ENCODE measurements at regions not wholly inside any gene's neighbourhood (a gene's known extent, or its start where the extent isn't known, plus 50 kb on each side); places are given as distances from the start of the nearest gene placed in this dataset.

- H2AFZ ChIP-seq (ENCODE audit: low read depth, low read length), result no peak overlapping the region
- no peaks in the 10 kb centered on the region for H3K36me3 ChIP-seq (ENCODE audit: control insufficient read depth in 1 of 2, insufficient read depth in 2 of 2, low read depth in 1 of 2, low read length in 2 of 2)
- H2BK120ac ChIP-seq (ENCODE audit: low read depth, low read length), result no peak overlapping the region
- no peaks in the 10 kb centered on the region for H3K79me1 ChIP-seq (replicated peaks; ENCODE audit: low read length, poor library complexity, severe bottlenecking)
- H4K8ac ChIP-seq (ENCODE audit: low read length), result no peak overlapping the region
- DNase-seq, result no peak
- H3K23ac ChIP-seq (ENCODE audit: low read length in 2 of 2), result no peak overlapping the region
- H2AK5ac ChIP-seq (ENCODE audit: low read length, severe bottlenecking), result no peak overlapping the region
- no peak overlapping the region for H3K14ac ChIP-seq (ENCODE audit: low read length in 2 of 2)
- H3K9me3 ChIP-seq (ENCODE audit: control insufficient read depth, low read length), result peaks cover 3% of the 10 kb centered on the region
- H3K4ac ChIP-seq (ENCODE audit: low read depth in 1 of 2, low read length in 2 of 2), result no peak overlapping the region
- WGBS, result 86% methylated on average over 5 of the region's 5 CpGs
- no peak overlapping the region for H3K4me3 ChIP-seq (ENCODE audit: insufficient read depth in 1 of 2, low read depth in 1 of 2, low read length in 2 of 2)
- H3K27me3 ChIP-seq (ENCODE audit: control insufficient read depth in 1 of 2, insufficient read depth in 1 of 2, low read length in 2 of 2), result no peaks in the 10 kb centered on the region
- H3K27ac ChIP-seq (ENCODE audit: low read length, poor library complexity, severe bottlenecking), result no peak overlapping the region
- no peaks in the 10 kb centered on the region for H3K4me1 ChIP-seq (ENCODE audit: control insufficient read depth, insufficient read depth, low read depth, low read length)
- H3K4me2 ChIP-seq (ENCODE audit: low read length, poor library complexity, severe bottlenecking), result no peak overlapping the region
- no peak overlapping the region for H2BK5ac ChIP-seq (ENCODE audit: low read depth, low read length, poor library complexity, severe bottlenecking)
- no peak overlapping the region for H4K91ac ChIP-seq (ENCODE audit: low read length)
- H2BK12ac ChIP-seq (ENCODE audit: low read length in 2 of 2), result no peak overlapping the region
- peak overlapping the region; percentile 42 for H3K9ac ChIP-seq (ENCODE audit: low read length)
- H2BK15ac ChIP-seq (ENCODE audit: low read depth, poor library complexity, severe bottlenecking), result no peak overlapping the region
- no peak overlapping the region for H3K18ac ChIP-seq (ENCODE audit: low read depth in 1 of 2, low read length in 2 of 2)
Measured at GRCh38 chr6:159577564-159577963, 115.5 kb downstream of the SOD2 start.

DNA sequence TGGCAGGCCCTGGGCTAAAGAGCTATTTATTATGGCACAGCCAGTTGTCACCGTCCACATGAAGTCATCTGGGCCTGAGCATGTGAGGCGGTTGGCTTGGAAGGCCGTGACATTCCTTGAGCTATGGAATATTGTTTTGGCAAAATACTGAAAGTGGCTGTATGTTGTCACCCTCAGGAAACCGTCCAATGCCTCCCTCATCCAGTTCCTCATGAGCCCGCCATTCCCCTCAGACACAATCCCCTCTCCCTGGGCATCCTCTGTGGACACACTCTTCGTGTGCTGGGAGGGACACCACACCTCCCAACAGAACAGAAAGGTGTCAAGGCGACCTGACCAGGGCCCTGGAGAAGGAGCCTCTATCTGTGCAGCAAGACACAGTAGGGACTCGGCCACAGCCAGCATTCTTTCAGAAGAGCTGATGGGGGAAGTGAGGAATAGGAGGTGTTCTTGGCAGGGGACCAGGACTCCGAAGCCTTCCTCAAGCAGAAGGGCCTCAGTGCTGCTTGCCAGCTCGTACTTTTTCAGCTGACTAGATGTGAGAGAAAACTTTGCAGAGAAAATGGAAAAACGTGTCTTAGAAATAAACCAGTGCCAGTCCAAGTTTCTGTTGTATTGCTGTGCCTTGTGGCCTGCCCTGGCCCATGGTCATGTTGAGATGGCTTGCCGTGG is 120.5 kb downstream of the SOD2 start:
- Histone ChIP-seq H3K36me3 (ENCODE audit: control insufficient read depth in 1 of 2, insufficient read depth in 2 of 2, low read depth in 1 of 2, low read length in 2 of 2) (no peaks in the 10 kb centered on the region), H3K27me3 (ENCODE audit: control insufficient read depth in 1 of 2, insufficient read depth in 1 of 2, low read length in 2 of 2) (no peaks in the 10 kb centered on the region), H3K4ac (ENCODE audit: low read depth in 1 of 2, low read length in 2 of 2) (no peak overlapping the region), H3K9ac (ENCODE audit: low read length) (no peak overlapping the region), H3K14ac (ENCODE audit: low read length in 2 of 2) (no peak overlapping the region), H2AK5ac (ENCODE audit: low read length, severe bottlenecking) (no peak overlapping the region), H3K18ac (ENCODE audit: low read depth in 1 of 2, low read length in 2 of 2) (no peak overlapping the region), H2BK12ac (ENCODE audit: low read length in 2 of 2) (no peak overlapping the region), H3K4me2 (ENCODE audit: low read length, poor library complexity, severe bottlenecking) (no peak overlapping the region), H3K4me1 (ENCODE audit: control insufficient read depth, insufficient read depth, low read depth, low read length) (no peaks in the 10 kb centered on the region), H4K91ac (ENCODE audit: low read length) (no peak overlapping the region), H3K4me3 (ENCODE audit: insufficient read depth in 1 of 2, low read depth in 1 of 2, low read length in 2 of 2) (no peak overlapping the region), H3K23ac (ENCODE audit: low read length in 2 of 2) (no peak overlapping the region), H2BK5ac (ENCODE audit: low read depth, low read length, poor library complexity, severe bottlenecking) (no peak overlapping the region), H4K8ac (ENCODE audit: low read length) (no peak overlapping the region), H3K79me1 (replicated peaks; ENCODE audit: low read length, poor library complexity, severe bottlenecking) (no peaks in the 10 kb centered on the region), H2BK120ac (ENCODE audit: low read depth, low read length) (no peak overlapping the region), H3K27ac (ENCODE audit: low read length, poor library complexity, severe bottlenecking) (no peak overlapping the region), H3K9me3 (ENCODE audit: control insufficient read depth, low read length) (peaks cover 26% of the 10 kb centered on the region), H2AFZ (ENCODE audit: low read depth, low read length) (no peak overlapping the region), H2BK15ac (ENCODE audit: low read depth, poor library complexity, severe bottlenecking) (no peak overlapping the region)
- WGBS, result 46% methylated on average over 9 of the region's 12 CpGs
- DNase-seq, result no peak

GRCh38 chr6:159565181-159565710 is 127.8 kb downstream of the SOD2 start:
- Histone ChIP-seq H2BK5ac (ENCODE audit: low read depth, low read length, poor library complexity, severe bottlenecking) (no peak overlapping the region), H3K18ac (ENCODE audit: low read depth in 1 of 2, low read length in 2 of 2) (no peak overlapping the region), H3K4me2 (ENCODE audit: low read length, poor library complexity, severe bottlenecking) (no peak overlapping the region), H3K14ac (ENCODE audit: low read length in 2 of 2) (no peak overlapping the region), H2AK5ac (ENCODE audit: low read length, severe bottlenecking) (no peak overlapping the region), H3K23ac (ENCODE audit: low read length in 2 of 2) (no peak overlapping the region), H3K4me3 (ENCODE audit: insufficient read depth in 1 of 2, low read depth in 1 of 2, low read length in 2 of 2) (no peak overlapping the region), H3K79me1 (replicated peaks; ENCODE audit: low read length, poor library complexity, severe bottlenecking) (no peaks in the 10 kb centered on the region), H3K9me3 (ENCODE audit: control insufficient read depth, low read length) (peaks cover 14% of the 10 kb centered on the region), H2BK12ac (ENCODE audit: low read length in 2 of 2) (no peak overlapping the region), H3K4ac (ENCODE audit: low read depth in 1 of 2, low read length in 2 of 2) (no peak overlapping the region), H2BK120ac (ENCODE audit: low read depth, low read length) (no peak overlapping the region), H3K36me3 (ENCODE audit: control insufficient read depth in 1 of 2, insufficient read depth in 2 of 2, low read depth in 1 of 2, low read length in 2 of 2) (no peaks in the 10 kb centered on the region), H3K27ac (ENCODE audit: low read length, poor library complexity, severe bottlenecking) (no peak overlapping the region), H2BK15ac (ENCODE audit: low read depth, poor library complexity, severe bottlenecking) (no peak overlapping the region), H3K4me1 (ENCODE audit: control insufficient read depth, insufficient read depth, low read depth, low read length) (no peaks in the 10 kb centered on the region), H2AFZ (ENCODE audit: low read depth, low read length) (no peak overlapping the region), H4K8ac (ENCODE audit: low read length) (no peak overlapping the region), H3K27me3 (ENCODE audit: control insufficient read depth in 1 of 2, insufficient read depth in 1 of 2, low read length in 2 of 2) (no peaks in the 10 kb centered on the region), H3K9ac (ENCODE audit: low read length) (no peak overlapping the region), H4K91ac (ENCODE audit: low read length) (no peak overlapping the region)
- WGBS, result 72% methylated on average over 7 of the region's 7 CpGs
- DNase-seq, result no peak

- Histone ChIP-seq H3K4me3 (ENCODE audit: insufficient read depth in 1 of 2, low read depth in 1 of 2, low read length in 2 of 2) (no peak overlapping the region), H2AK5ac (ENCODE audit: low read length, severe bottlenecking) (no peak overlapping the region), H3K4ac (ENCODE audit: low read depth in 1 of 2, low read length in 2 of 2) (no peak overlapping the region), H3K27ac (ENCODE audit: low read length, poor library complexity, severe bottlenecking) (no peak overlapping the region), H2BK5ac (ENCODE audit: low read depth, low read length, poor library complexity, severe bottlenecking) (no peak overlapping the region), H3K18ac (ENCODE audit: low read depth in 1 of 2, low read length in 2 of 2) (no peak overlapping the region), H2BK12ac (ENCODE audit: low read length in 2 of 2) (no peak overlapping the region), H3K9me3 (ENCODE audit: control insufficient read depth, low read length) (peaks cover 6% of the 10 kb centered on the region), H3K14ac (ENCODE audit: low read length in 2 of 2) (no peak overlapping the region), H3K9ac (ENCODE audit: low read length) (no peak overlapping the region), H4K8ac (ENCODE audit: low read length) (no peak overlapping the region), H3K36me3 (ENCODE audit: control insufficient read depth in 1 of 2, insufficient read depth in 2 of 2, low read depth in 1 of 2, low read length in 2 of 2) (no peaks in the 10 kb centered on the region), H2BK120ac (ENCODE audit: low read depth, low read length) (no peak overlapping the region), H3K23ac (ENCODE audit: low read length in 2 of 2) (no peak overlapping the region), H3K4me2 (ENCODE audit: low read length, poor library complexity, severe bottlenecking) (no peak overlapping the region), H3K27me3 (ENCODE audit: control insufficient read depth in 1 of 2, insufficient read depth in 1 of 2, low read length in 2 of 2) (no peaks in the 10 kb centered on the region), H2AFZ (ENCODE audit: low read depth, low read length) (no peak overlapping the region), H4K91ac (ENCODE audit: low read length) (no peak overlapping the region), H3K4me1 (ENCODE audit: control insufficient read depth, insufficient read depth, low read depth, low read length) (no peaks in the 10 kb centered on the region), H2BK15ac (ENCODE audit: low read depth, poor library complexity, severe bottlenecking) (no peak overlapping the region), H3K79me1 (replicated peaks; ENCODE audit: low read length, poor library complexity, severe bottlenecking) (no peaks in the 10 kb centered on the region)
- 82% methylated on average over 3 of the region's 5 CpGs for WGBS
- DNase-seq, result no peak
Measured at GRCh38 chr6:159564456-159564855, 128.6 kb downstream of the SOD2 start.
